IPS-18a (cell line): ENCODE measurements at regions not wholly inside any gene's neighbourhood (a gene's known extent, or its start where the extent isn't known, plus 50 kb on each side); places are given as distances from the start of the nearest gene placed in this dataset.

Source experiments
- H3K27ac ChIP-seq: one replicate; pipeline ENCODE4 v1.5.1; 2013; ENCODE audit warnings: low read length
- H3K27me3 ChIP-seq: one replicate; pipeline ENCODE4 v1.6.1; 2013; ENCODE audit warnings: mild to moderate bottlenecking, low read length; ENCODE audit not compliant: control insufficient read depth, insufficient read depth
- H3K36me3 ChIP-seq: one replicate; pipeline ENCODE4 v1.6.1; 2013; ENCODE audit warnings: low read depth, low read length; ENCODE audit not compliant: control insufficient read depth
- H3K4me1 ChIP-seq: one replicate; pipeline ENCODE4 v1.6.1; 2013; ENCODE audit warnings: low read depth, low read length; ENCODE audit not compliant: control insufficient read depth
- H3K4me3 ChIP-seq: one replicate; pipeline ENCODE4 v1.5.1; 2013; ENCODE audit warnings: low read length
- H3K9ac ChIP-seq: one replicate; pipeline ENCODE4 v1.6.1; 2013; ENCODE audit warnings: mild to moderate bottlenecking, low read length, moderate library complexity
- H3K9me3 ChIP-seq: one replicate; pipeline ENCODE4 v1.6.1; 2013; ENCODE audit warnings: low read depth, low read length; ENCODE audit not compliant: control insufficient read depth

- no peaks in the 10 kb centered on the region for H3K36me3 ChIP-seq
- no peak overlapping the region for H3K9ac ChIP-seq
- no peaks in the 10 kb centered on the region for H3K4me1 ChIP-seq
- H3K27ac ChIP-seq, result no peak overlapping the region
- H3K27me3 ChIP-seq, result no peaks in the 10 kb centered on the region
- H3K9me3 ChIP-seq, result no peaks in the 10 kb centered on the region
- no peak overlapping the region for H3K4me3 ChIP-seq
These were observed 134.8 kb upstream of the RGMA start for GRCh38 chr15:93223803-93224202.

GRCh38 chr15:93221759-93222158 is 132.7 kb upstream of the RGMA start:
- Histone ChIP-seq H3K36me3 (no peaks in the 10 kb centered on the region), H3K4me1 (no peaks in the 10 kb centered on the region), H3K27ac (no peak overlapping the region), H3K9ac (no peak overlapping the region), H3K27me3 (no peaks in the 10 kb centered on the region), H3K4me3 (no peak overlapping the region), H3K9me3 (no peaks in the 10 kb centered on the region)

- H3K27me3 ChIP-seq, result no peaks in the 10 kb centered on the region
- H3K9ac ChIP-seq, result no peak overlapping the region
- no peak overlapping the region for H3K4me3 ChIP-seq
- no peaks in the 10 kb centered on the region for H3K9me3 ChIP-seq
- H3K4me1 ChIP-seq, result no peaks in the 10 kb centered on the region
- no peak overlapping the region for H3K27ac ChIP-seq
- no peaks in the 10 kb centered on the region for H3K36me3 ChIP-seq
These were observed 130.9 kb upstream of the RGMA start for GRCh38 chr15:93219859-93220420.

- no peaks in the 10 kb centered on the region for H3K9me3 ChIP-seq
- no peak overlapping the region for H3K9ac ChIP-seq
- no peak overlapping the region for H3K27ac ChIP-seq
- no peaks in the 10 kb centered on the region for H3K4me1 ChIP-seq
- no peaks in the 10 kb centered on the region for H3K27me3 ChIP-seq
- H3K36me3 ChIP-seq, result no peaks in the 10 kb centered on the region
- no peak overlapping the region for H3K4me3 ChIP-seq
These were observed 128.3 kb upstream of the RGMA start for GRCh38 chr15:93217343-93217742.

GRCh38 chr15:93214106-93214505 is 125.1 kb upstream of the RGMA start:
- no peak overlapping the region for H3K4me3 ChIP-seq
- H3K4me1 ChIP-seq, result no peaks in the 10 kb centered on the region
- H3K9me3 ChIP-seq, result no peaks in the 10 kb centered on the region
- H3K27me3 ChIP-seq, result no peaks in the 10 kb centered on the region
- no peaks in the 10 kb centered on the region for H3K36me3 ChIP-seq
- no peak overlapping the region for H3K9ac ChIP-seq
- H3K27ac ChIP-seq, result no peak overlapping the region

- Histone ChIP-seq H3K36me3 (no peaks in the 10 kb centered on the region), H3K4me1 (no peaks in the 10 kb centered on the region), H3K27ac (no peak overlapping the region), H3K9ac (no peak overlapping the region), H3K27me3 (no peaks in the 10 kb centered on the region), H3K9me3 (no peaks in the 10 kb centered on the region), H3K4me3 (no peak overlapping the region)
These were observed 124.3 kb upstream of the RGMA start for GRCh38 chr15:93213281-93213680.

GRCh38 chr15:93212578-93212977 is 123.6 kb upstream of the RGMA start:
- no peak overlapping the region for H3K4me3 ChIP-seq
- H3K27ac ChIP-seq, result no peak overlapping the region
- H3K27me3 ChIP-seq, result no peaks in the 10 kb centered on the region
- H3K4me1 ChIP-seq, result no peaks in the 10 kb centered on the region
- no peaks in the 10 kb centered on the region for H3K36me3 ChIP-seq
- H3K9ac ChIP-seq, result no peak overlapping the region
- H3K9me3 ChIP-seq, result no peaks in the 10 kb centered on the region

GRCh38 chr15:93210995-93211394 is 122.0 kb upstream of the RGMA start:
- no peak overlapping the region for H3K27ac ChIP-seq
- no peaks in the 10 kb centered on the region for H3K4me1 ChIP-seq
- no peaks in the 10 kb centered on the region for H3K36me3 ChIP-seq
- H3K9ac ChIP-seq, result no peak overlapping the region
- H3K4me3 ChIP-seq, result no peak overlapping the region
- no peaks in the 10 kb centered on the region for H3K9me3 ChIP-seq
- H3K27me3 ChIP-seq, result no peaks in the 10 kb centered on the region

- Histone ChIP-seq H3K27ac (no peak overlapping the region), H3K9ac (no peak overlapping the region), H3K9me3 (no peaks in the 10 kb centered on the region), H3K27me3 (no peaks in the 10 kb centered on the region), H3K4me3 (no peak overlapping the region), H3K36me3 (no peaks in the 10 kb centered on the region), H3K4me1 (no peaks in the 10 kb centered on the region)
These were observed 120.9 kb upstream of the RGMA start for GRCh38 chr15:93209690-93210445.

GRCh38 chr15:93206893-93207292 is 117.9 kb upstream of the RGMA start:
- Histone ChIP-seq H3K9me3 (no peaks in the 10 kb centered on the region), H3K4me1 (no peaks in the 10 kb centered on the region), H3K4me3 (no peak overlapping the region), H3K9ac (no peak overlapping the region), H3K27me3 (no peaks in the 10 kb centered on the region), H3K36me3 (no peaks in the 10 kb centered on the region), H3K27ac (no peak overlapping the region)

- Histone ChIP-seq H3K36me3 (no peaks in the 10 kb centered on the region), H3K27me3 (no peaks in the 10 kb centered on the region), H3K27ac (no peak overlapping the region), H3K4me3 (no peak overlapping the region), H3K9ac (no peak overlapping the region), H3K4me1 (peaks cover 2% of the 10 kb centered on the region), H3K9me3 (no peaks in the 10 kb centered on the region)
These were observed 116.4 kb upstream of the RGMA start for GRCh38 chr15:93205413-93205812.

GRCh38 chr15:93203036-93203435 is 114.0 kb upstream of the RGMA start:
- Histone ChIP-seq H3K4me1 (peaks cover 8% of the 10 kb centered on the region), H3K4me3 (no peak overlapping the region), H3K9me3 (no peaks in the 10 kb centered on the region), H3K27me3 (no peaks in the 10 kb centered on the region), H3K9ac (no peak overlapping the region), H3K36me3 (no peaks in the 10 kb centered on the region), H3K27ac (no peak overlapping the region)
